B cell (primary cell): ENCODE measurements at regions not wholly inside any gene's neighbourhood (a gene's known extent, or its start where the extent isn't known, plus 50 kb on each side); places are given as distances from the start of the nearest gene placed in this dataset.

Experiments
- CTCF ChIP-seq: fragments of 200-600 bp; IDR thresholded peaks from one replicate; pipeline ENCODE4 v1.8.0; 2022; ENCODE audit warnings: antibody characterized with exemption, mild to moderate bottlenecking
- EZH2 ChIP-seq: IDR thresholded peaks from 2 replicates; pipeline ENCODE4 v1.6.1; 2012; ENCODE audit warnings: borderline replicate concordance, low read depth, mild to moderate bottlenecking, moderate library complexity, low read length; ENCODE audit not compliant: insufficient read depth, poor library complexity, severe bottlenecking

GRCh38 chr16:51057969-51058337 lies 93.1 kb downstream of the SALL1 start:
- TF ChIP-seq CTCF (no peak), EZH2 (no peak)
